ELF-1 (cell line): ENCODE measurements at regions not wholly inside any gene's neighbourhood (a gene's known extent, or its start where the extent isn't known, plus 50 kb on each side); places are given as distances from the start of the nearest gene placed in this dataset.

Experiments
- DNase-seq: peaks from one replicate; pipeline ENCODE4 v3.0.0-alpha.2; 2016; ENCODE audit warnings: low read depth, low spot score

DNA sequence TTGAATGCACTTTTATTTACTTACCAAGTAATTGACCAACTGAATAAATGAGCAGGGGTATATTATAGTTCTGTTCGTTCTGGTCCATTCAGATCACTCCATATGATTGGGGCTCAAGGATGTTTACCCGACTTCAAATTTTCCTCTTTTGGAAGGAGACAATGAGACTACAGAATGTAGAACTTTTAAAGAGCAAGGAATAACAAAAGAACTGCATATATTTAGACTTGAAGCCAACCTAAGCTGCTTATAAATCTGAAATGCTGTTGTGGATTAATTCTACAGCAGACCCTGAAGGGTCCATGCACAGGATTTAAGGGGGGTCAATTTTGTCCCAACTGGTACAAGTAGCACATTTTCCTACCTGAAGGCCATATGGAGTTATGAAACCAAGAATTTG lies 610.8 kb downstream of the RAB28 start:
- DNase-seq, result no peak

DNA sequence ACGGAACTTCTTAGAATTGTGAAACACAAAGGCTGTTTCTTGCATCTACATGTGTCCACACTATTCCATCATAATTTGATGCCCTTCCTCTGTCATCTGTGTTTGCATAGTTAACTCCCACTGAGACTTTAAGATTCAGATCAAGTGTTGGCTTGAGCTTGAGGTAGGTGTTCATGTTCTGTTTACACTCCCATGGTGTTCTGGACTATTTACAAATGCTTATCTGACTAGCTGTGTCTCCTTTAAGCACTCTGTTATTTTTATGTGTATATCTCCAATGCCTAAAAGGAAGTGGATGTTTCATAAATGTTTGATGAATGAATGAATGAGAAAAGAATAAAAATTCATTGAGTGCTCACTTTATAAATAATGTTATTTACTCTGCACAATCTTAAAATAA lies 622.7 kb downstream of the RAB28 start:
- no peak for DNase-seq

DNA sequence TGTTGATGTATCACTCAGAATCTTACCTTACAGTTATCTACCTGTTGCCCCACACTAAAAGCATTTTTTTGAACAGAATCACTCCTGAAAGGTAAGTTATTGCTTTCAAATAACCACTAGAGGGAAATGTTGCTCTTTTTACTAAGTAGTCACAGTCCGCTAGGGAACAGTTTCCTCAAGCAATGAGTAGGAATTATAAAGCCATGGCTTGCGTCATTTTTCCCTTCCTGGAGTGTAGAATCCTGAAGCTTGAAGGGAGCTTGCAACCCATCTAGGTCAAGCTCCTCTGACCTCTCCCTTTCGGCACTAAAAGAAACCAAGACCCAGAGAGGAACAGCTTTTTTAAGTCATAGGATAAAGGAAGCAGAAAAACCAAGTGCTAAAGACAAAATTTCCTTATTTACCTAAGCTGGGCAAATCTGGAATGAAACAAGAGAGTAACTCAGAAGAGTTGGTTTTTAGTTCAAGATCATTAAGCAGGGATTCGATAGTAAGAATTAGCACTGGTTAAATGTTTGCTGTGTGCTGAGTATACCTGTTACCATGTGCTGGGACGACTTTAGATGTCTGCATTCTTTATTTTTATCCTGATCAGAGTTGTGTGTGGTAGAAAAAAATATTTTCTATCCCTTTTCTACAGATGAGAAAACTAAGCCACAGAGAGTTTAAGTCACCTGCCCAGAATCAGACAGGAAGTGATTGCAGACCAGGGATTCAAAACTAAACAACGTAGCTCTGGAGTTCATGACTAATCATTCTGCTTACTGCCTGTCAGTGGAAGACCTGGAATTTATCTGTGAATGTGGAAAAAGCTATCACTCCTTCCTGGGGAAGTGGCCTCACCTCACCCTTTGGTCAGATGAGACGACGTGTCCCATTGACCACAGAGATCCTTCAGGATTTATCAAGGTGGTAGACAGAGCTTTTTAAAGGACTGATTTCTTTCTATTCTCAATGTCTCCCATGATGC lies 631.5 kb downstream of the RAB28 start:
- DNase-seq, result peak; percentile 25

DNA sequence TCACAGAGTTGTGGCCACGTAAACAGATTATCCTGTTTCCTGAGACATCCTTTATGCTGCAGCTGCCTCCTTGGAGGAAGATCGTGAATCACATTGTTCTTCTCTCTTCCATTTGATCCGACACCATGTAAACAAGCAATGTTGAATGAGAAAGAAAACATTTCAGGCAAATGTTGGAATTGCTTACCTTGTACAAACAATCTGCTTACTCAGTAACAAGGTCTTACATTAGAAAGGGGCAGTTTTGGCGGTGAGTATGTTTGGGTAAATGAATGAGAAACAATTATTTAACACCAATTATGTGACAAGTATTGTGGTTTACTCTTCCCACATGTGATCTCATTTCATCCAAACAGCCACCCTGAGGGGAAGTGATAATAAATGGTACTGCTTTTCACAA lies 637.8 kb downstream of the RAB28 start:
- no peak for DNase-seq

DNA sequence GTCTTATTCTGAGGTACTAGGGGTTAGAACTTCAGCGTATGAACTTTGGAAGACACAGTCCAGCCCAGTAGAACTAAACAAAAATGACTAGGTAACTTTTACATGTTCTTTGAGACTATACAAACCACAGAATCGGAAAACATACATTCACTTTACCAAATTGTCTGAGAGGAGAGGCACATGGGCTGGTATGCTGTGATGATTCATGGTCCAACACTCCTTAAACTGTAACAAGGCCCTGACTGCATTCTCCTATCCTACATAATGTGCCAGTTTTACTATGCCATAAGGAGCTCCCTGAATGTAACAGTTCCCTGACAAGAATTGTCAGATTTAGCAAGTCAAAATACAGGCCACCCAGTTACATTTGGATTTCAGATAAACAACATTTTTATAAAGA lies 640.0 kb downstream of the RAB28 start:
- no peak for DNase-seq

DNA sequence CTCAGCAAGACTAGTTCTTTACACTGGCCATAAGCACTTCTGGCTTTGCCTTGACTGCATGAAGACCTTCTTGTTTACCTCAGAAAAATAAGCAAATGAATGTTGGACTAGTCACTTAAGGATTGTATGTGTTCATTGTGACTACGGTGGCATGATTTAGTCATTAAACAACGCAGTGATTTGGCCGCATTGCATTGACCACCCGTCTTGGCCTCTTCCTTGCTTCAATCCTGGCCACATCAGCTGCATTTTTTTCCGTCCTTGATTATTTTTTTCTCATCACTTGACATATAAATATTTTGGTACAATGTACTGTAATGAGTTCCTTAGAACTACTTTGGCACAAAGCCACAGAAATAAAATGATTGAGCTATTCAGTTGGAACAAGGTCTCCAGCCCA lies 656.2 kb downstream of the RAB28 start:
- no peak for DNase-seq

DNA sequence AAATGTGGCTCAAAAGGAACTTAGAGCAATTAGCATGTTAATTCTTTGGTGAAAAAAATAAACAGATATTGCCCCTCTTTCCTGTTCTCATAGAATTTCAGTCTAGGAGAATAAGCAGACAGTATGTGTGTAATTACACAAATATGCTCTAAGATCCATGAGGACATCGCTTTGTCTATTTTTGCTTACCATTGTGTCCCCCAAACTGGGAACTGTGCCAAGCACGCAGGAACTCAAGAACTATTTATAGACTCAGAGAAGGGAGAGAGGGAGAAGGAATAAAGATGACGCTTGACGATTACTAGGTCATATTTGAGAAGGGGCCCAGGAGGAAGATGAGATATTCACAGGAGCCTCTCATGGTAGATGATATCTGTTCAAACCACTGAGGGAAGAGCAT lies 692.6 kb downstream of the RAB28 start:
- DNase-seq, result no peak

DNA sequence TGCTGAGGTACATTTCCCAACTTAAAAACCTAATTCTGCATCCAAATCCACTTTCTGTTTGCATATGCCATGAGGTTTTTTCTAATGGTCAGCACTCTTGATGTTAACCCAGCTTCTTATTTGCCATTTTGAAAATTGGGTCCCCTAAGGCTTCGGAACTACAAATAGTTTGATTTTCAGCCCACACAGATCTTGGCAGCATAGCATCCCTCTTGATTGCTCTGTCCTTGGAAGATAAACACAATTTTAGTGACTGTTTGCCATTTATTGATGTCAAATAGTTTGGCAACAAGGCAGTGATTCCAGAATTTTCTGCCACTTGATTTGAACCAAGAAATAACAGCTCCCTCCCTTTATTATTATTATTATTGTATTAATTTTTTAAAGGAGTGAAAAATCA lies 696.9 kb downstream of the RAB28 start:
- DNase-seq, result no peak

DNA sequence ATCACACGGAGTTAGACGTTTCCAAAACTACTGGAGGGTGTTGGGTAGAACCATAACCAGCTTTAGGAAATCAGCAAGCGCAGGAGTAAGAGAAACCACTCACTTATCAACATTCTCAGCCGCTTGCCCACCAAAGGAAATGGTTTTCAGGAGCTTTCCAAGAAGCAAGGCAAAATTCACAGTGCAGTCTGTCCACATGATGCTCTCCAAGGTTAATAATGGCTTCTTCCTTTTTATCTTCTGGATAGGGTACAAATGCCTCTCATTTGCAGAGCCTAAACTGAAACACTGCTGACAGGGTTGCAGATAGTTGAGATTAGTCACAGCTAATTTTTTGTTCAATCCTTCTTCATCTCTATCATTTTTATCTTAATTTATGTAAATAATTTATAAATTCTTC lies 705.4 kb downstream of the RAB28 start:
- DNase-seq, result no peak

DNA sequence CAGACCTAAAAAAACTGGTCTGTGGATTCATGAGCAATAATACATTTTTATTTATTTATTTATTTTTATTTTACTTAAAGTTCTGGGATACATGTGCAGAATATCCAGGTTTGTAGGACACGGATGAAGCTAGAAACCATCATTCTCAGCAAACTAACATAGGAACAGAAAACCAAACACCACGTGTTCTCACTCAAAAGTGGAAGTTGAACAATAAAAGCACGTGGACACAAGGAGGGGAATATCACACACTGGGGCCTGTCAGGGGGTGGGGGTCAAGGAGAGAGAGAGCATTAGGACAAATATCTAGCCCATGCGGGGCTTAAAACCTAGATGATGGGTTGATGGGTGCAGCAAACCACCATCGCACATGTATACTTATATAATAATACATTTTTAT lies 705.9 kb downstream of the RAB28 start:
- no peak for DNase-seq

DNA sequence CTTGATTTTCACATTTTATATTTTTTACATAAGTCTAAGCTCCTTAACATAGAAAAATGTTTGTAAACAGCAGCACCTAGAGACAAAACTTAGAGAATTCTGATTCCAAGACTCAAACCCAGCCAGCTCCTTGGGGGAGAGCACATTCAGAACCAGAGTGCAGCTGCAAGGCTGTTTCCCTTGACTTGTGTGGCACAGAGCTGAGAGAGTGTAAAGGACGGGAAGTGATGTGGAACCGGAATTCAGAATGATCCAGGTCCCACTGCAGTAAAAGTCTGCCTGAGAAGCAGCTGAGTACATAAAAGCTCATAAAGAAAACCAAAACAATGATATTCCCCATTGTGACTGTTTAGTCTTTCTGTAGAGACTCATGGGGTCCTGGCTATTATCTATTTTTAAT lies 713.8 kb downstream of the RAB28 start:
- DNase-seq, result no peak

DNA sequence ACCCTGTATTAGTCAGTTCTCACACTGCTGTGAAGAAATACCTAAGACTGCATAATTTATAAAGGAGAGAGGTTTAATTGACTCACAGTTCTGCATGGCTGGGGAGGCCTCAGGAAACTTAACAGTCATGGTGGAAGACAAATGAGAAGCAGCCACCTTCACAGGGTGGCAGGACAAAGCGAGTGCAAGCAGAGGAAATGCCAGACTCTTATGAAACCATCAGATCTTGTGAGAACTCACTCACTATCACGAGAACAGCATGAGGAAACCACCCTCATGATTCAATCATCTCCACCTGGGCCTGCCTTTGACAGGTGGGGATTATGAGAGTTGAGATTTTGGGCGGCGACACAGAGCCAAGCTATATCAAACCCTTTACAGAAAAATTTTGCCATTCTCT lies 722.4 kb downstream of the RAB28 start:
- no peak for DNase-seq

DNA sequence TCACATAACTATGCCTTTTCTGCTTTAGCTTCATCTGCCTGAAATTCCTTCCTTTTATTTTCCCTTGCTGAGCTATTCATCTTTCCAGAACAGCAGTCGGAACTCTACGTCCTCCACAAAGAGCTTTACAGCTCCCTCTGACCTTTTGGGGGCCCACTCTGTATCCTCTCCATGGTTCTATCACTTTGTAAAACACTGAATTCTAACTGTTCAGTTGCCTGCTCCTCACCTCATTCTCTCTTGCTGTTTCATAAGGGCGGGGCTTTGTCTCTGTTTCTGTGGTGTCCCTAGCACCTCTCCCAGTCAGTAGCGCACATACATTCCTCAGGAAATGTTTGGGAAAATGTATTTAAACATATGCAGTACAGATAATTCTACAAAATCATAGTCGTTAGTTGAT lies 737.0 kb downstream of the RAB28 start:
- no peak for DNase-seq

DNA sequence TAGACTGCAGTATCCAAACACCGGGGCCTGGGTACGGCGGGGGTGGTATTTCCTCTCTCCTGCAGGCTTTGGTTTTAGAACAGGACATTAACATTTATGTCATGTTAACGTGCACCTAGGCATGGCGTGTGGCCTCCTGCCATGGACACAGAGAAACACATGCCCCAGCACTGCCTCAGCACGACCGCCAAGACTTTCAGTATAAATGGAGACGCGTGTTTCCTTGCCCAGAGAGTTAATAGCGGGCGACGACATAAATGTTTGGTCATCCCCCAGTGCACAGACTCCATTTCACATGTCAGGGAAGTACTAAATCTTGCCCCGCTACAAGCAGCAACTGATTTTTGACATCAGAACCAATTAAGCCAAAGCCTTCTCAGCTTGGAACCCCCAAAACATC lies 737.9 kb downstream of the RAB28 start:
- no peak for DNase-seq

DNA sequence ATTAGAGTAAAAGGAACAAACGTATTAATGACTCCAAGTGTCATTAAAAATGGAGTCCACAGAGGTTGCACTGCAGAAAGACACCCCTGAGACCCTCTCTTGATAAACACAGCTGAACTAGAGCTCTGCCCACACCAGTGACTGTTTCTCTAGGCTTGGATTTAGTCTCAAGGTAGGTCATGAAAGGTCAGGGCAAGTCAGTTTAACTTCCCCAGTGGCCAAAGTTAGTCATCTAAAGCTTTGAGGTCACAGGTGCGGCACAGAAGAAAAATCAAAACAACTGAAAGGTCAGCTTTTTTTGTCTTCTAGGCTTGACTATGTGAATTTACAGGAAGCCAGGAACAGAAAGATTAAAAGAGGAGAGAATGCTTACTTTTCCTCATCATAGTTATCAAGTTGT lies 749.6 kb downstream of the RAB28 start:
- no peak for DNase-seq

DNA sequence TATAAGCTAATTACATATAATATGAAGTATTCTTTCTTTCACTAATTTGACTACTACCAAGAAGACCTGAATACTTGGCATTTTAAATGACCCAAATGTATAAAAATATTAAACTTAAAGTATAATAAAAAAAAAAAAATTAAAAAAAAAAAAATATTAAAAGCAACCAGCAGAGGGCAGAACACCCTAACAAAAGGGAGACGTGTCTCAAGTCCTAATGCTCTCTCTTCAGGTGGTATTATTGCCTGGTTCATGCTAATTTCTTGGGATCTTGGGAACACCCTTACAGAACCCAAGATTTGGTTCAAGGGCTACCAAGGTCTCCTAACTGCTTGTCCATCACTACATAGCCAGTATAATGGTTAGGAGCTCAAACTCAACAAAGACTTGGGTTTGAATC lies 754.8 kb downstream of the RAB28 start:
- no peak for DNase-seq

DNA sequence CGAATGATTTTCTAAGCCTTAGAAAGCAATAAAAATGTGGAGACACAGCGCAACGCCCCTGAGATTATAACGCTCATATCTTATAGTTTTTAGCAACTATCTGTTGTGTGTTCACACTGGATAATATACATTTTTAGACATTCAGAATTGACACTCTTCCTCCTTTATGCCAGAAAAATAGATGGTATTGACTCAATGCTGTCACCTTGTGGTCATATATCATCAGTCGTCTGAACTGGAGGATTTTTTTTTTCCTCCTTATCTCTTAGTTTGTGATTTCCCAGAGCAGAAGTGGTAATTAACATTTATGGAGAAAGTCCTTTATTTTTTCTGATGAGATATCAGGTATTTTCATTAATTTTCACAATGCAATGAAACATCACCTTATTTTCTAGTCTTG lies 759.6 kb downstream of the RAB28 start:
- no peak for DNase-seq

DNA sequence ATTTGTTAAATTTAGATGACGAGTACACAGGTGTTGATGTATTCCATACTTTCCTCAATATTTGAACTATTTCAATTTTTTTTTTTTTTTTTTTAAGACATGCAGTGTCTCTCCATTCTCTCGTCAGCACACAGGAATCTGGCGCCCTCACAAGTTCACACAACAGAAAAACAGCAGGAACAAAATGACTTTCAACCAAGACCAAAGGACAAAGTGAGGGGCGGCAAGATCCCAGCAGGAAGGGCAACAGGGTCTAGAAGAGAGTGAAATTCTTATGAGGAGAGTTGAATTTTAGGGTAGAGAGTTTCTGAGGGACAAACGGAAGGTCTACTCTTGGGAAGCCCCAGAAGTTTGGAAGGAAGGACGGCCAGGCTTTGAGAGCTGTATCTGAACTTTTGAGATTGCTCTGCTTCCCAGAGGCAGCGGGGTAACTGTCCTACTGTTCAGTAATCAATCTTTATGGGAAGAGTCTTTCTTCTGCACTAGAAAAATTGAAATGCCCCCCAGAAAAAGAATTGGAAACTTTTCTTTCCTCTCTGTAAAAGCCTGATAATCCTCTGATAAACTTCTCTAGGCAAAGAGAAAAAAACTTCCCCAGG lies 760.2 kb downstream of the RAB28 start:
- DNase-seq, result peak; percentile 9

DNA sequence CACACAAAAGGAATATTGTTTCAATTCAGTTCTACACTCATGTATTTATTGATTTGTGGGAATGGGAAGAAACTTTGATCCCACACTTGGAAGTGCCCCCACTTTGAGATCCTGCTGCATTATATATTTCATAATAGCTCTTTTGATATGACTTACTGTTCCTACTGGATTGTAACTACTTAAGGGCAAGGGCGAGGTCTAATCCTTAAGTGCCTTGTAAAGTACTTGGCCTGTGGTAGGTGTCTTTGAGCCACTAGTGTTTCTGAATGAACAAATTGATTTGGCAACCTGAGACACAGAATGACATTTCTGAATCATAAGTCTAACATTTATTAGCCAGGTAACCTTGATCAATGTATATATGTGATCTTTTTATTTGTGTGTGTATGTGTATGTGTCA lies 767.2 kb downstream of the RAB28 start:
- DNase-seq, result no peak

DNA sequence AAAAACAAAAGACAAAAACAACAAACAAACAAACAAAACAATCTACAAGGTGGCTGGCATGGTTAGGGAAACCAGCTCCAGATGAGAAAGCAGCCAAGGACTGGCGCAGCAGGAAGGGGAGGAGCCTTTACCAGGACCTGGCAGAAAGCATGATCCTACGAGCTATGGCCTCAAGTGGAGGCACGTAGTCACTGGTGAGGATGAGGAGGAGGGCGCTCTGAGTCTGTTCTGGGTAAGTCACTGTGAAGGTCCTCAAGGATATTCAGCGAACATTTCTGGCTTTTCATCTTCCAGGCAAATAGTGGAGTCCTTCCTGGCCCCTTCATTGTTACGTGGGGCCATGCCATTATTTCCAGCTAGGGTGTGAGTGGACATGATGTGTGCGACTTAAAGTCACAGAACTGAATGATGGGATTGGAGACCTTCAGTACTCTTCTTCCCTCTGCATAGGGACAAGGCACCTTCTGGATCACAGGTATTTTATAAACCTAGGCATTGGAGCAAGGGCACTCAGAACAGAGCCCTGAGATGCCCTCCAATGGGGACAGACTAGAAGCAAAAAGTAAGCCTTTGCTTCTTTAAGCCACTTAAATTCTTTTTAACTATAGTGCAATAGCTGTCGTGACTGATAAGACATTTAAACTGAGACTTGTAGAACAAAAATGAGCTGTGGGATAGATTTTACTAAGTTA lies 771.3 kb downstream of the RAB28 start:
- no peak for DNase-seq

DNA sequence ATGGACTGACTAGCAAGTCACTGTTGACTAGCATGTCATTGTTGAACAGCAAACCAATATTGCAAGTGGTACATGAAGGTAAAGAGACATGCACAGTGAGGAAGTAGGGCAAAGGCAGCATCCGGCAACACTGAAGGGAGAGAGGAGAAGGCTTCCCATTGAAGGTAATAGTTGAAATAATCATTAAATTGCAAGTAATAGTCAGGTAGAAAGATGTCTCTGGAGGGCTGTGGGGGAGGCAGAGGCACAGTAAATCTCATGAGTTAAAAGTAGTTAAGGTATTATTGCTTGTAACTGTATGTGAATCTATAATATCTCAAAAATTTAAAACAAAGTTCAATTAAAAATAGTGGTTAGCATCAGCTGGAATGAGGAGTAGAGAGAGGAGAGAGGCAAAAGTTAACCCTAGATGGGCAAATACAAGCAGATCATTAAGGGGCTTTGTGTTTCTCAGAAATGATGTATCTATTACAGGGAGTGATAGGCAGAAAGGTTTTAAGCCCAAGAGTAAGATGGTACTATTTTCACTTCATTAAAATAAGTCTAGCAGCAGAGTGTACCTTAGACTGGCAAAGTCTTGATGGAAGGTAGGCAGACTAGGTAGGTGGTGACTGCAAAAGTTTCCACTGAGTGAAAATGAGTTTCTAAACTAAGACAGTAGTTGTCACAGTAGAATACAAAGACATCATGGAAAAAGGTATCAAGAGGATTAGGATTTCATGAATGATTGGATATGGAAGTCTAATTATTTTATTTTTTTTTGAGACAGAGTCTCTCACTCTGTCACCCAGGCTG lies 776.6 kb downstream of the RAB28 start:
- no peak for DNase-seq

DNA sequence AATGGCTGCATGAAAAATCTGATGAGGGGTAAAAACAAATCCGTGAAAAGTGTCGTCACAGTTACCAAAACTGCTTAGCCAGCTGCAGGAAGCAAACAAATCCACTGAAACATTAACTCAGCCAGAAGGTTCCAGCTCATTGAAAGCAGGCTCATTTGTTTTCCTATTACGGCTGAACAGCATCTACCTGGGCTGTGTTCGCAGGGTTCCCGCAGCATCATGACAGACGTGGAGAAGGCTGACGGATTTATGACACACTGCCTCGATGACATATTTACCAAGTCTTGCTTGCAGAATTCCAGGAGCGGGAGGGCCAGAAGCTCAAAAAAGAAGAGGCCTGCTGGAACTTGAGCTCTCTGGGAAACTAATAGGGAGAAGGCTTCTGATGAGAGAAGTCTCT lies 781.1 kb downstream of the RAB28 start:
- DNase-seq, result no peak
